Retina (tissue), 1 donor: ENCODE measurements at regions not wholly inside any gene's neighbourhood (a gene's known extent, or its start where the extent isn't known, plus 50 kb on each side); places are given as distances from the start of the nearest gene placed in this dataset.
"Not testable (repeated sequence)": the region's sequence is repeated elsewhere in the genome, so short reads cannot be mapped to it uniquely, and the experiment has no call there.

Experiments used
- DNase-seq: peaks from one replicate; pipeline ENCODE4 v3.0.0-alpha.2; 2016

DNA sequence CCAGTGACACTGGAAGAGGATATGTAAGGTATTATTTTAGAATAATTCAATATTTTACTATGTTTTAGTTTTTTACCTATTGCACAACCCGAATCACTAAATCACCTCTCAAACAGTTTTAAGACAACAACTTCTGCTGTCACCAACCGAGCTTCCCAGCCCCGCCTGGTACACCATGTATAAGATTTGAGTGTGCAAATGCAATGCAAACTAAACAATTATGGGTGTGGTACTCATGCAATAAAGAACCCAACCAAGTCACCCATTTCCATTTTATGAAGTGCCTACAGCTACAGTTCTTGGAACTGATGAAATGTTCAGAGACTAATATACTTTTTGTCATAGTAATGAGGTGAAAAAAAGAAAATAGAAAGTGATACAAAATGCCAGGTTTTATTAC is 256.2 kb downstream of the TAFA4 start:
- no peak for DNase-seq

DNA sequence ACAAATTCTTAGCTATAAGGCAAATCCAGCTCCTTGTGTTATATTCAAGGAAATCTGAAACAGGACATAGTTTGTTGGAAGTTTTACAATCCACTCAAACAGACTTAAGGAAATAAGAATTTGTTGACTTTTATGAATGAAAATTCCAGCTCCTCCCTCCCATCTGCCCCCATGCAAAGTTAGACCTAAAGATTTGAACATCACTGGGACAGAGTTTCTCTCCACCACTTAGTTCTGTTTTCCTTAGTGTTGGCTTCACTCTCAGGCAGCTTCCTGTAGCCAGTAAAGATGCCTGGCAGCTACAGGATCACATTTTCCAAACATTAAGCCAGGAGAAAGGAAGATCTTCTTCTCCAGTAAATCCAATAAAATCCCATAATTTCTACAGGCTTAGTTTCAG is 265.0 kb downstream of the TAFA4 start:
- no peak for DNase-seq

DNA sequence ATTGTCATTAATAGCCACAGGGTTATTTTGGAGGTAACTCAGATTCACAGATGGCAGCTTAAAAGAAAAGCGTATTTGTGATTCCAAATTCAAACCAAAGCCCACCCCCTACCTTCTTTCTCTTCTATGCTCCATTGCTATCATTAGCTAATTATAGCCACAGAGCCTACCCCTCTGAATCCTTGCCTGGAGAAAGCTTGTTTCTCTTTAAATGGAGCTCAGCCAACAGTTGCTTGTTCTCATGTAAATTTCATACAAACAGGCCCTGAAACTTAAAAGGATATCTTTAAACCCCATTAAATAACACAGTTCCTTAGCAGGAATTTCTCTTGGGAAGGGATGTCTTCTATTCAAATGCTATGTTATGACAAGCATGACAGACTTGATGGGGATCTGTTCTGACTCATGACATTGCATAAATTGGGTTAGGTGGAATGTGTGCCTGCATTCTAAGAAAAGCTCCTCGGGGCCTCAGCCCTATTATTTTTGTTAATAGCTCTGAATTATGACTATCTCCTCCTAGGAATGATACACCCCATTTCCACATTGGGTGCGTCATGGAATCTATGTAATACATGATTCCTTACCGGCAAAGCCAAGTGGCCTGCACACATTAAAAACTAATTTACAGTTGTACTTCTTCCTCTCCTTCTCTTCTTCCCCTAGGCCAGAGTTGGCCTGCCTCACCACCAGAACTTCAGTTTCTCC is 265.8 kb downstream of the TAFA4 start:
- DNase-seq, result peak; percentile 32

DNA sequence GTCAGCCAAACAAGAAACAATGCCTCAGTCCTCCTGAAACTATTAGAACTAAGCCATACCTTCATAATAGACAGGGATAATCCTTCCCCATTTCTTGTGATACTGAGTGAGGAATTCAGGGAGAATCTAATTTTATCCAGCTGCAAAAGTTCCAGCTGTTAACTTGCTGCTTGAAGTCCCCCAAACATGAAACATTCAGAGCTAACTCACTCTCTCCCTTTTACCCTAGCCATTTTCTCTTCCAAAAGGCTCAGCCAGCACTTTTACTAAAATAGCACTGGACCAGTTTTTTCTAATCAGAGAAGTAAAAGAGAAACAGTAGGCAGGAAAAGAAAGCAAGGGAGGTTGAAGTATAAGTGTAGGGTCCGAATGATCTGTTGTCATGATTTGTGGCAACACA is 268.1 kb downstream of the TAFA4 start:
- DNase-seq, result no peak

DNA sequence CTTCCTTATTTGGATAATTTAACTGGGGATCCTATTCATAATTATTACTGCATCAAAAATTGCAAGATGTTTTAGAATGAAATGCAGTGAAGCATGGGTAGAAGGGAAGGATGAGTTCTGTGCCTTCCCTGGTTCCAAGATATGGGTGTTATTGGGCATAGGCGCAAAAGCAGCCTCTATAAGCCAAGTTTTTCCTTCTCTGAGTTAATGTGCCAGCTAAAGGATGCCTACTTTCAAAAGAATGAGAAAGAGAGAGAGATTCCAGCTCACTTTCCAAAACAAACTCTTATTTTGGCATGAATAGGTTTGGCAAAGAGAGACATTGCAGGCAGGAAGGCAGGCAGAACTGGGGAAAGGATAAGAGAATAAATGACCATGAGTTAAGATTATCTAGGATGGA is 270.2 kb downstream of the TAFA4 start:
- DNase-seq, result no peak

DNA sequence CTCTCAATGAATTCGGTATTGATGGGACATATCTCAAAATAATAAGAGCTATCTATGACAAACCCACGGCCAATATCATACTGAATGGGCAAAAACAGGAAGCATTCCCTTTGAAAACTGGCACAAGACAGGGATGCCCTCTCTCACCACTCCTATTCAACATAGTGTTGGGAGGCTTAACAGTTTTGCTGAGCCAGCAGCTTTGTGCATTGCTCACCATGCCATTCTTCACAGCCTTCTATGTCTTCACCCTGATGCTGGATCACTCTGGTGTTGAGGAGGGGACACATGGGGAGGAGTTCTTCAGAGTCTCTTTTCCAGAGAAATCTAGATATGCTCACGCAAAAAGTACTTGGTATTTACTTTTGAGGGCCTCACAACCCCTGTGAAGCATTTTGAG is 281.7 kb downstream of the TAFA4 start:
- DNase-seq, result not testable (repeated sequence)

DNA sequence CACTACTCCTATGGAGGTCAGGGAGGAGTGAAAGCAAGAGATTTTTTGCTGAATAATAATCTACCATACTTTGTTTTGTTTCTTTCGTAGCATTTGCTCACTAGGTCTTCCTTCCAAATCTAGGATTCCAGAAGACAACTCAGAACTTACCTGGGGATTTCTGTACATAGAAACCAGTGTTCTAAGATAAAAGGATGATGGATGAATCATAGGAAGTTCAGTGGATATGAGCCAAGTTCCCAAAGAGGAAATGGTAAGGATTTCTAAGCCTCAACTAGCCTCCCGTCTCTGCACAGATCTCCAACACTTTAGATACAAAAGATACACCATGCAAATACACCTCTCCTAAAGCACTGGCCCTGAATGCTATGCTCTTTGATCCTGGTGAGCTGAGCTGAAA is 283.9 kb downstream of the TAFA4 start:
- no peak for DNase-seq

DNA sequence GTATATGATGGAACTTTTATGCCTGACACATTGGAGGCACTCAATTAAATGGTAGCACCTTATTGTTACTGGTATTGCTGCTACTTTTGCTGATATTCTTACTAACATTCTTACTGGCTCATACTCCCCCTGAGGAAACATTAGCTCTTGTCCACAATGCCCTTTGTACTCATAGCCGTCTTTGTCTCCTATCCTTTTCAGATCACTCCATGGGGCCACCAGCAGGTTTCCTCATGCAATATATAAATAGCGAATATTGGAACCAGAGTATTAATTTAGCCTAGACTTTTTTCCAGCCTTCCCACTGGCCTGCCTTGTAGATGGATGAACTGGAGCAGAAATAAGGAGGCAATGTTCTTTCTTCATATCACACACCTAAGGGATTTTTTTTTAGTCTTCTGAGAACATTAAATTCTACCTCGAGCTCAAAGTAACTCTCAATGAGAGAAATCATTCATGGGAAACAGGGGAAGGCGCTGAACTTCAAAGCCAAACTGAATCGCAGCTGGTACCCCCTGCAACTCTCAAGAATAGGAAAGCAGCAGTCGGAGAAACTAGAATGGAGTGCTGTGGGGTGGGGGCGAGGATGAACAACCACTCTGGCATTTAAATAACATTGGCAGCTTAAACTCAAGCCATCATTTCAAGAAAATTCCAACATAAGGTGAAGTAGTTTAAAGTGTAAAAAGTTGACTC is 300.3 kb downstream of the TAFA4 start:
- DNase-seq, result no peak

DNA sequence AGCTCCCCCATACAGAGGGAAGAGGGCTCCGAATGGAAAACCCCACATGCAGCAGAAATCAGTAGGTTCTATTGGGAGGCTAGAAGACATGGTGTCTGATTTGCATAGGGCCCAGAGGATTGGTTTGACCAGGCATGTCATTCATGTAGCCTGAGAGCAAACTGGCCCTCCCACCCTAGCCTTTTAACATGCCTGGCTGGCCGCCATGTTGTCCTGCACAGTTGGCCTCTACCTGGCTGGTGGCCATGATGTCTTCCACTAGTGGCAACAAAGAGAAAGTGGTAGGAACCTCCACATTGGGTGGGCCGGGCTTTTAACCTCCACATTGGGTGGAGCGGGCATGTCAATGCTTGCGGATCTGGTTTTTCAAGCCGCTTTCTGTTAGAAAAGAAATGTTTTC is 312.1 kb downstream of the TAFA4 start:
- DNase-seq, result no peak

DNA sequence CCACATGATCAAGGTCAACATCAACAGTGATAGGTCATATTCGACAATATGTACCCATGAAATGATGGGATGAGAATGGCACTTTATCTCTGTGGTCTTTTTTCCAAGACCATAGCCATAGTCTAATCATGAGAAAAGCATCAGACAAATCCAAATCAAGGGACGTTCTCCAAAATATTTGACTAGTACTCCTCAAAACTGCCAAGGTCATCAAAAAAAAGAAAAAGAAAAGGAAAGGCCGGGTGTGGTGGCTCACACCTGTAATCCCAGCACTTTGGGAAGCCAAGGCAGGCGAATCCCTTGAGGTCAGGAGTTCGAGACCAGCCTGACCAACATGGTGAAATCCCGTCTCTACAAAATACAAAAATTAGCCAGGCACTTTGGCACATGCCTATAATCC is 318.3 kb downstream of the TAFA4 start:
- no peak for DNase-seq

DNA sequence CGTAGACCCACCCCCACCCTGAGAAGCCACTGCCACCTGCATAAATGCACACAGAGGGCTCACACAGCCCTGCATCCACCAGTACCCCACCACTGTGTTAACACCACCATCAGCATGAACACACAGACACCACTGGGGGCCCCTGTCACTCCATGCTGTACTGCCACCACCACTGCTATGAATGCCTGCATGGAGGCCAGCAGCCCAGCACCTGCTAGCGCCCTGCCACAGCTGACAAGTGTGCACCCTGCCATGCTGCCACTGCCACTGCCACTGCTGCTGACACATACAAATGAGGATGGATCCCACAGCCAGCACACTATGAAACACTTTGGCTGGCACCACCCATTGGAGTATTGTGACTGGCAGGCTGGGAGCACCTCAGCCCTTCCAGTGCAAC is 361.0 kb downstream of the TAFA4 start:
- no peak for DNase-seq

DNA sequence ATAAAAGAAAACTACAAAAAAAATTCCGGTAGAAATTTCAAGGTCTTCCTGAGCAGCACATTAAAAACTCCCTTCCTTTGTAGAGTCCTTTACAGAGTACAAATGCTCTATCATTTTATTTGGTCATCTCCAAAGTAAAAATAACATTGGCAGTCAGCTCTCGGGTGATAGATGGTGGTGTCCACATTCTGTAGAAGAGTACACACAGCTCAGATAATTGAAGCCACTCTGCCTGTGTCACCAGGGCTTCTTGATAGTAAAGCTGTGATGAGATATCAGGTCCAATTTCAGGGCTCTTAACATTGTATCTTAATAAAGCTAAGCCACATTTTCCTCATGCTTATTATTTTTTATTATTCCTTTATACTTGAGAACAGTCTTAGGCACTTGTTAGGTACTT is 371.6 kb downstream of the TAFA4 start:
- no peak for DNase-seq

DNA sequence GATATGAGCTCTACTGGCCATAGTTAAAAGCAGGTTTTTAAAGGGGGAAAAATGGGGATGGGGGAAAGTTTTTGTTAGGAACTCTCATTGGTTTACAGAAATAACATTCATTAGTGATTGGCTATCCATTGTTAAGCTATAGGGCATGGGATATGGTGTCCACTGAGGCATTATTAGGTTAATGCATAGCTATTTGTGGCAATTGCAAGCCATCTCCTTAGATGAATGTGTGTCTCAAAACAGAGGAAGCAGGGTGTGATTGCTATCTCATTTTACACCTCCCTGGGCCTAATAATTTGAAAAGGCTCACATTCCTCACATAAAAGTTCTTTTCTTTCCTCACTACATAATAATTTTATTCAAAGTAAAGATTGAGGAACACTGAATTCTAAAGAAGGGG is 396.6 kb downstream of the TAFA4 start:
- DNase-seq, result no peak

DNA sequence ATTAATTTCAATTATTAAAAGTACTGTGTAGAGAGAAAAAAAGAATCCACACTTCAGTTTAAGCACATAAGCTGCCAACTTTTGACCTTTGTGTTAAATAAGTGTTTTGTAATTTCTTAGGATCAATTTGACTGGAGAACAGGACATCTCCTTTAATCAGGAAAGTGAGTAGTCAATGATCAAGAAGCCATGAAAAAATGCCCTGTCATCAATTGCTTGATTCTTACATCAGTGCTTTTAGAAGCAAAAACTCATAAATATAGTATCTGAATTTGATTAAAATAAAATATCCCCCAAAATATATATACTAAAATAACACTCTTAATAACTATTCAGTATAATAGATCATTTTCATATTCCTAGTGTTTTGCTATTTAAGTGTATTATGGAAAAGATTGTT is 409.0 kb downstream of the TAFA4 start:
- no peak for DNase-seq

DNA sequence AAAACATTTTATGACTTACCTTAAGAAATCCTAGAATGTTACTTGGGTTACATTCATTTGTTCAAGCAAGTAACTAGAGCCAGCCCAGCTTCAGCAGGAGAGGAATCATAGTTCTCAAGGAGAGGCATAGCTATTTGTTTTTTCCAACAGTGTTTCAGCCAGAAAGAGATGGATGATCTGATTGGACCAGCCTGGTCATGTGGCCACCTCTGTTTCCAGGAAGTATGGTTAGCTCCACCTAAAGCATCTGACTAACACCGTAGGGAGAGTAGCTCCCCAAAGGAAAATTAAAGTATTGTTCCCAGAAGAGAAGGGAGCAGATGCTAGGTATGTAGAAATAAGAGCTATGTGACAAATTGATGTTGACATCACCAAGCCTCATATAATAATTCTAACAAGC is 417.1 kb downstream of the TAFA4 start:
- no peak for DNase-seq

DNA sequence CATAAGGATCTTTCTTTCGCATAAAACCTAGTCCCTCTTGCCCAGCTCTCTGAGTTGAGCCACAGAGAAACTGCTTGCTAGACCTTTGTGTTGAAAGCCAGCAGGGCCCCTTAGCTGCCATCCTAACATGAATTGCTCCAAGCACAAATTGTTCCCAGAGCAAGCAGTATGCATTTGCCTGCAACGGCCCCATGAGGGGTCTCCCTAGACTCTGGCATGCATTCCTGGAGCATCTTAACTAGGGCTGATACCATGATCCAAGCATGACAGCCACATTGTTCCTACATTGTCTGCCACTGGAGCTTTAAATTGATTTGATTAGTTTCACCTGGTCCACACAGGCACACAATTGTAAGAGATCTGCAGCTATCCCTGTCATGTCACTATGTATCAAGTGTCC is 428.1 kb downstream of the TAFA4 start:
- peak; percentile 29 for DNase-seq

DNA sequence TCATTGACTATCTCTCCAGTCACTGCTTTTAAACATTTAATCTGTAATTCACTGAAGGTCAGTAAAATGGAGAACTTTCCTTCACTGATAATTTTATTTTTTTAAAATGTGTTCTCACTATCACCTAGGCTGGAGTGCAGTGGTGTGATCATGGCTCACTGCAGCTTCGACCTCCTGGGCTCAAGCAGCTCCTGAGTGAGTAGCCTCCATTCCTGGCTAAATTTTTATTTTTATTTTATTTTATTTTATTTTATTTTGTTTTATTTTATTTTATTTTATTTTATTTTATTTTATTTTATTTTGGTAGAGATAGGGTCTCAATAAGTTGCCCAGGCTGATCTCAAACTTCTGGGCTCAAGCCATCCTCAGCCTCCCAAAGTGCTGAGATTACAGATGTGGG is 446.5 kb downstream of the TAFA4 start:
- DNase-seq, result not testable (repeated sequence)

DNA sequence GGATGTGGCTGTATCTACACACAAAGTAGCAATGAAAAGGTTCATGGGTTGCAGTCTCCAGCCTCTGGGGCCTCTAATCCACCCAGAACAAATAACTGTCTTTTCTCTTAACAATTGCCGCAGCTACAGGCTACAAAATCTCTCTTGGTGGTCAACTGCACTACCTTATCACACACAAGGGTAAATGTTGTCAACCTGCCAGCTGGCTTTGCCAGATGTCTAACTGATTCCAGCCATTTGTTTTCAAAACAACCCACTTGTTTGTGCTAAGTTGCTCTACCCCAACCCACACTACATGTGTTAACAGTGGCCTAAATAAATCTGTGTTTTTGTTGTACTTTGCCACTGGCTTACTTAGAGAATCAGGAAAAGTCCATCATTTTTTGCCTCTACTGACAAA is 447.3 kb downstream of the TAFA4 start:
- DNase-seq, result no peak

DNA sequence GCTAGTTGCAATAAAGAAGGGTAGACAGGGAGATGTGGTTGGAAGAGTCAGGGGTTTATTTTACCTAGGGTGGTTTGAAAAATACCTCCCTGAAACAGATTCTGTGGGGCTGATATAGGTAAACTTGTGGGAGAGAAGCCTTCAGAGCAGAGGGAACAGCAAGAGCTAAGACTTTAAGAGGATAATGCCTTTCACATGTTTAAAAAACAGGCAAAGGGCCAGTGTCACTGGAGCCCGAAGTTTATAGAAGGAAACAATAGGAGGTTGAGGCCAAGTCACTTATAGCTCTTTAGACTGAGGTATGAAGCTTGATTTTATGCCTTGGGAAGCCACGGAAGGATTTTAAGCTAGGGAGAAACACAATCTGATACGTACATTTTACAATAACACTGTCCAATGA is 448.7 kb downstream of the TAFA4 start:
- no peak for DNase-seq

DNA sequence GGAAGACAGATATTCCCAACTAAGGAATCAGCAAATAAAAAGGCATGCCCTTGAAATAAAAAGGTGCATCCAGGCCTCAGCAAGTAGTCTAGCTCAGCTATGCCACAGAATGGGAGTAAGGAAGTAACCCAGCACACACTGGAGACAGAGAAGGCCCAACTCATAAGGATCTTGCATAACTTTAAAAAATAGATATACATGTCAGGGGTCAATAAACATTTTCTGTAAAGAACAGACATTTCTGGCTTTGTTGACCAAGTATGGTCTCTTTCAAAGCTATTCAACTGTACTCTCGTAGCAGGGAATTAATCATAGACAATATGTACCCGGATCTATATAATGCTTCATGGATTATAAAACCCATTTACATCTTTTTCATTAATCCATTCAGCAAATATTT is 449.3 kb downstream of the TAFA4 start:
- no peak for DNase-seq

DNA sequence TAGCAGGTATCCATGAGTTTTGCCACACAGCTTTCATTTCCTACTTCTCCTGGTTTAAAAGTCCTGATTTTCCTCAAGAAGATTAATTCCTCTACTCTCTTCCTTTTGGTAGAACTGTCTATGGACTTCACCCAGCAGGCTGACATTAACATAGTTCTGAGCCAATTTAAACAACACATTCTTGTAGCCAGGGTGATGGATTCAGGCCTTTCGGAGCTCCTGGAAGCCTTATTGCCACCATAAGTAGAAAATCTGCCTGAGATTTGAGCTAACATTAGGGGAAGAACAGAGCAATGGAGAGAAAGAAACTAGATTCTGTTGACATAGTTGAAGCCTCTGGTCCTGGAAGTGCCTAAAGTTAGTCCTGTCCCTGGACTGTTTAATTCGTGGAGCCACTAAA is 449.8 kb downstream of the TAFA4 start:
- no peak for DNase-seq

DNA sequence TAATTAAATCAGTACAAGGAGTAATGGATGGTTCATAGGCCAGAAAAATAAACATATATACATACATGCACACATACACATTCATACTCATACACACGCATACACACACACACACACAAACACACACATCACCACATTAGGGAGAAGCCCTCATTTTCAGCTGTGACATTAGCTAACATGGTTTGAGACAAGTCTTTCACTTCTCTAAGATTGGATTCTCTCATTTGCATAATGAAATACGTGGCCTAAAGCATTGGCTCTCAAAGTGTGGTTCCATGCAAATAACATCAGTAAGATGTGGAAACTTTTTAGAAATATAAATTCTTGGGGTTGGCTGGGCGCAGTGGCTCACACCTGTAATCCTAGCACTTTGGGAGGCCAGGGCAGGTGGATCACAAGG is 452.6 kb downstream of the TAFA4 start:
- no peak for DNase-seq

DNA sequence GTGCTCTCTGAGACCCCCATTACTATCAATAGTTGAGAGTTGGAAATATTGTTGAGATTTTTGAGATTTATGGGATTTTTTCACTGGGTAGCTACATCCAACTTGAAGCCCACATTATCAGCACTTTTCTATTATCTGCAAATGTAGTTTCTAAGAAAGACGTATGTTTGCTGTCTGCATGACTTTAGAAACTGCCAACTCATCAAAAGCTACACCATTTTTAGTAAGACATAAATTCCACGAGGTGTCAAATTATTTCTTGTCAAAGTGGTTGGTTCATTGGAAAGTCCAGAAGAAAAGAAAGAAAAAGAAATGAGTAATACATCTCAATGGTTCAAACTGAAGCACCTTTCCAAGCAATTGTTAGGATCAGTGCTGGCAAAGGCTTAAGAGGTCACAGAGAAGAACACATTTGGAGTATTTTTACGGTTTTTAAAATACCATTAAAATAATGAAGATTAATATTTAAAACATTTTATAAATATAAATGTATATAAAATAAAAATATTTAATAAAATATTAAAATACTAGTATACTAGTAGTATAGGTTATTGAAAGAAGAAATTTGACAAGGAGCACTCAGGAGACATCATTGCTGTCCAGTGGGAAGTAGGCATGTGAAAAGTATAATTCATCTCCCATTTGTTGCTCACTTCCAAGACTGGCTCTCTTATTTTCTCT is 463.5 kb downstream of the TAFA4 start:
- DNase-seq, result no peak

DNA sequence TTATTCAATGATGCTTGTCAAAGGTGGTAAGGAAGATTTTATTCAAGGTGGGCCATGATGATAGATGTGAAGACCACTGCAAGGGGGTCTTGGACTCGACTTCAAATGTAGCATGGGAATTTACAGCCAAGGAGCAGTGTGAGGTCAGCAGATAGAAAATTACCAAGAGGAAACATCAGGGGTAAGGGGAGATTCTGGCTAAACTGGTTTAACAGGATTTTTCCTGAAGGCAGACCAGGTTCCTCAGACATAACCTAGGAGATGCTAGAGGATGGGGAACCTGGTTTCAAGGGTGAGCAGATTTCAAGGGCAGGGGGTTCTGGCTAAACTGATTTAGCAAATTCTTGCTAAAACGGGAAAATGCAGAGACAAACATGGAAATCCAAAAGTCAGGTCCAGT is 464.9 kb downstream of the TAFA4 start:
- DNase-seq, result no peak
